ENCODE measurements at regions not wholly inside any gene's neighbourhood (a gene's known extent, or its start where the extent isn't known, plus 50 kb on each side); places are given as distances from the start of the nearest gene placed in this dataset.

- in situ Hi-C loops (cut with HindIII; ENCODE audit: extremely low pct_ligation_motif_present, low pct_unique_long_range_greater_than_20kb), result no loop called here
- no peak for ATAC-seq
- TF ChIP-seq HNF4G (IDR thresholded peaks at IDR 0.05; ENCODE audit: borderline replicate concordance, low read depth, low read length) (no peak), HNF4G (CRISPR knock-in tag; IDR thresholded peaks at IDR 0.05; ENCODE audit: borderline replicate concordance, low read depth) (no peak), PLSCR1 (CRISPR knock-in tag; IDR thresholded peaks at IDR 0.05; ENCODE audit: borderline replicate concordance) (no peak), ZMYM2 (CRISPR knock-in tag; IDR thresholded peaks at IDR 0.05) (no peak), SP2 (CRISPR knock-in tag; IDR thresholded peaks at IDR 0.05) (no peak), RELA (CRISPR knock-in tag; IDR thresholded peaks at IDR 0.05) (no peak), ZNF790 (CRISPR knock-in tag; IDR thresholded peaks at IDR 0.05; ENCODE audit: borderline replicate concordance) (no peak), HMG20B (CRISPR knock-in tag; conservative IDR thresholded peaks at IDR 0.05) (no peak), ZNF687 (CRISPR knock-in tag; IDR thresholded peaks at IDR 0.05) (no peak), ZNF256 (CRISPR knock-in tag; conservative IDR thresholded peaks at IDR 0.05) (no peak), ZNF660 (CRISPR knock-in tag; IDR thresholded peaks at IDR 0.05; ENCODE audit: borderline replicate concordance, low read depth) (no peak), MYPOP (CRISPR knock-in tag; IDR thresholded peaks at IDR 0.05) (no peak), ZHX1 (CRISPR knock-in tag; IDR thresholded peaks at IDR 0.05; ENCODE audit: low read depth) (no peak), SOX13 (IDR thresholded peaks at IDR 0.05) (no peak), SOX13 (CRISPR knock-in tag; conservative IDR thresholded peaks at IDR 0.05 in 1 of 2, IDR thresholded peaks at IDR 0.05 in 1 of 2) (no peak), ZNF850 (CRISPR knock-in tag; conservative IDR thresholded peaks at IDR 0.05) (no peak), ZNF589 (CRISPR knock-in tag; conservative IDR thresholded peaks at IDR 0.05) (no peak), SCMH1 (CRISPR knock-in tag; IDR thresholded peaks at IDR 0.05; ENCODE audit: borderline replicate concordance) (no peak)
Measured at GRCh38 chr9:104209387-104209786, 115.3 kb downstream of the SMC2 start.

More at GRCh38 chr9:104209387-104209786, 115.3 kb downstream of the SMC2 start:
- WGBS (ENCODE audit: low lambda C conversion rate), result 38% methylated on average over 9 of the region's 9 CpGs
- Histone ChIP-seq H3K27me3 (ENCODE audit: control insufficient read depth in 1 of 2, insufficient read depth in 2 of 2, low read length in 2 of 2) (no peaks in the 10 kb centered on the region), H3K79me2 (ENCODE audit: insufficient read depth, low read length) (no peaks in the 10 kb centered on the region), H3K4me3 (replicated peaks in 1 of 3; ENCODE audit: insufficient read depth in 1 of 3, low read depth in 2 of 3, low read length in 3 of 3) (no peak overlapping the region), H3K4me1 (ENCODE audit: insufficient read depth, low read length) (no peaks in the 10 kb centered on the region), H3K4me2 (ENCODE audit: low read depth, low read length) (no peak overlapping the region), H3K9ac (ENCODE audit: insufficient read depth, low read depth, low read length) (no peak overlapping the region), H4K20me1 (ENCODE audit: insufficient read depth, low read length) (no peaks in the 10 kb centered on the region), H3K27ac (ENCODE audit: extremely low read length, insufficient read depth, low read length) (no peak overlapping the region), H2AFZ (ENCODE audit: low read length) (no peak overlapping the region), H3K36me3 (replicated peaks in 1 of 2; ENCODE audit: control insufficient read depth in 1 of 2, insufficient read depth in 2 of 2, low read length in 2 of 2) (no peaks in the 10 kb centered on the region), H3K9me3 (ENCODE audit: low read length) (no peaks in the 10 kb centered on the region)
- DNase-seq (ENCODE audit: low spot score), result no peak
- ChIA-PET POLR2A (no interaction called here), CTCF (ENCODE audit: low intra/inter-chr PET ratio, low total read pairs) (no interaction called here)
- no TSS peak for BruUV-seq (replicated peaks)
- intact Hi-C loops (cut with micrococcal nuclease; ENCODE audit: unreplicated experiment), result no loop called here
- FAIRE-seq, result no peak
